ENCODE measurements at regions not wholly inside any gene's neighbourhood (a gene's known extent, or its start where the extent isn't known, plus 50 kb on each side); places are given as distances from the start of the nearest gene placed in this dataset.
"Not testable (repeated sequence)": the region's sequence is repeated elsewhere in the genome, so short reads cannot be mapped to it uniquely, and the experiment has no call there.

DNA sequence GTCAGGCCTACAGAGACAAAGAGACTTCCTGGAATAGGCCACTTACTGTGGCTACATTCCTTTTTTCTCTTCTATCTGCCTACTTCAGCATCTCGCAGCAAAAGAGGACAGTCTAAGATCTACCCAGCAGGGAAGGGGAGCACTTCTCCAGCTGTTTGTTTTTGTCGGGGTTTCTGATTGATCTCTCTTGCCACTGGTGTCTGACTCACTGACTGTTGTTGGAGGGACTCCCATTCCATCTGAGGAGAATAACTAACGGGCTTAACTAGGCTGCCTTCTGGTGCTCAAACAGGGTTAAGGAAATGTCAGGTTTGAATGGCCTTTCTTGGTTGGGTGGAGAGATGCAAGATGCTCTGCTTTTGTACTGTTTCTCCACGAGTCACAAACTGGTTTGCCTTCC lies 100.2 kb upstream of the TMEM164 start:
- Histone ChIP-seq H3K9me3 (no peaks in the 10 kb centered on the region), H3K27me3 (no peaks in the 10 kb centered on the region), H3K4me3 (no peak overlapping the region), H3K27ac (no peak overlapping the region), H3K4me1 (no peaks in the 10 kb centered on the region), H3K36me3 (no peaks in the 10 kb centered on the region)
- TF ChIP-seq POLR2A (IDR thresholded peaks at IDR 0.05): no peak
- TF ChIP-seq, protein P1, sequence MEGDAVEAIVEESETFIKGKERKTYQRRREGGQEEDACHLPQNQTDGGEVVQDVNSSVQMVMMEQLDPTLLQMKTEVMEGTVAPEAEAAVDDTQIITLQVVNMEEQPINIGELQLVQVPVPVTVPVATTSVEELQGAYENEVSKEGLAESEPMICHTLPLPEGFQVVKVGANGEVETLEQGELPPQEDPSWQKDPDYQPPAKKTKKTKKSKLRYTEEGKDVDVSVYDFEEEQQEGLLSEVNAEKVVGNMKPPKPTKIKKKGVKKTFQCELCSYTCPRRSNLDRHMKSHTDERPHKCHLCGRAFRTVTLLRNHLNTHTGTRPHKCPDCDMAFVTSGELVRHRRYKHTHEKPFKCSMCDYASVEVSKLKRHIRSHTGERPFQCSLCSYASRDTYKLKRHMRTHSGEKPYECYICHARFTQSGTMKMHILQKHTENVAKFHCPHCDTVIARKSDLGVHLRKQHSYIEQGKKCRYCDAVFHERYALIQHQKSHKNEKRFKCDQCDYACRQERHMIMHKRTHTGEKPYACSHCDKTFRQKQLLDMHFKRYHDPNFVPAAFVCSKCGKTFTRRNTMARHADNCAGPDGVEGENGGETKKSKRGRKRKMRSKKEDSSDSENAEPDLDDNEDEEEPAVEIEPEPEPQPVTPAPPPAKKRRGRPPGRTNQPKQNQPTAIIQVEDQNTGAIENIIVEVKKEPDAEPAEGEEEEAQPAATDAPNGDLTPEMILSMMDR (IDR thresholded peaks at IDR 0.05): no peak
- no peak for DNase-seq

DNA sequence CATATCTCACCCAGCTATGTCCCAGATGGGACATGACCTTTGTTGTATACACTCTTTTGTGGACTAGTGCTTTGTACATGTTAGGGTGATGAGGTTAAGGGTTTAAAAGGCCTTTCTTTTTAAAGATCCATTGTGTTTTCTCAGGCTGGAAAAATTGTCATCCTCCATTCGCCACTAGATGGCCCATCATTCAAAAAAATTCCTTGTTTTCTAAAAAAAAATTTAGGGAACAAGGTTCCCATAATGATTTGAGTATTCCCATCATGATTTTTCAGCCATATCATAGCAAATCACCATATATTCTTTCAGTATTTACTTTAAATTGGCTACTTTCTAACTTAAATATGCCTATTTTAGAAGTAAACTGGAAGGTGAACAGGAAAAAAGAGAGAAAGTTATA lies 91.9 kb upstream of the TMEM164 start:
- no peak for TF ChIP-seq POLR2A (IDR thresholded peaks at IDR 0.05)
- TF ChIP-seq, protein P1 (IDR thresholded peaks at IDR 0.05): peak in 3 of 6 experiments; percentile 41 to 48 (median 43)
- H3K27ac ChIP-seq: no peak overlapping the region
- H3K27me3 ChIP-seq: no peaks in the 10 kb centered on the region
- DNase-seq: no peak
- H3K9me3 ChIP-seq: no peaks in the 10 kb centered on the region
- no peaks in the 10 kb centered on the region for H3K4me1 ChIP-seq
- H3K4me3 ChIP-seq: no peak overlapping the region
- H3K36me3 ChIP-seq: no peaks in the 10 kb centered on the region

DNA sequence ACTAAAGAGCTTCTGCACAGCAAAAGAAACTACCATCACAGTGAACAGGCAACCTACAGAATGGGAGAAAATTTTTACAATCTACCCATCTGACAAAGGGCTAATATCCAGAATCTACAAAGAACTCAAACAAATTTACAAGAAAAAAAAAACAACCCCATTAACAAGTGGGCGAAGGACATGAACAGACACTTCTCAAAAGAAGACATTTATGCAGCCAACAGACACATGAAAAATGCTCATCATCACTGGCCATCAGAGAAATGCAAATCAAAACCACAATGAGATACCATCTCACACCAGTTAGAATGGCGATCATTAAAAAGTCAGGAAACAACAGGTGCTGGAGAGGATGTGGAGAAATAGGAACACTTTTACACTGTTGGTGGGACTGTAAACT lies 89.9 kb upstream of the TMEM164 start:
- H3K27me3 ChIP-seq, H3K4me3 ChIP-seq, DNase-seq, H3K27ac ChIP-seq, H3K36me3 ChIP-seq, H3K4me1 ChIP-seq, H3K9me3 ChIP-seq: not testable (repeated sequence)

DNA sequence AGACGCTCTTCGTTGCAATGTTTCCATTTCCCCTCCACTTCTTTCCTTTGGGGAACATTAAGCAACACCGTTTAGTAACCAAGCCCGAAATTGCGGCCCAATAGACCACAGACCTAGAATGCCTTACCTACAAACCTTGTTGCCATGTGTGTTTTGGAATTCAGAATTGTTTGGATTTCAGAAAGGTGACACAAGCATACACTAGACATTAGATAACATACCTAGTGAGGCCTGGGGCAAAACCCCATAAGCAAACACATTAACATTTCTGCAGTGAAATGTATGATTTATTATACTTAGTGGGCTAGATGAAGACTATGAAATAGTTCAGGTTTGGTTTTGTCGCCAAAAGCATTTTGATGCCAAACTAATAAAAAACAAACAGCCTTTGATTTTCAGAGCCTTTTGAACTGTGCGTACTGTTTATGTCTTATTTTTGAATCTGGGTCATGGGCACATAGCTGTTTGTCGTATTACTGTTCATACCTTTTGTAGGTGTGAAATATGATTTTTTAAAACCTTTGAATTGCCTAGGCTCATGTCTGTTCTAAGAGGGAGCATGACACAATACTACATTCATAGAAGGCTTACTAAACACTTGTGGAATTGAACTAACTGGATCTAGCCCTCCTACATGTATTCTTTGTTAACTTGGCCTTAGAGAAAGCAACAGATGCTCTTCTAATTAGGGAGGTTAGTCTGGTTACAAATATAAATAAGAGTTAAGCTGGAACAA lies 88.6 kb upstream of the TMEM164 start:
- Histone ChIP-seq H3K36me3 (no peaks in the 10 kb centered on the region), H3K27me3 (no peaks in the 10 kb centered on the region), H3K4me1 (no peaks in the 10 kb centered on the region), H3K9me3 (no peaks in the 10 kb centered on the region), H3K4me3 (no peak overlapping the region), H3K27ac (no peak overlapping the region)
- DNase-seq: no peak
- TF ChIP-seq, protein P1 (IDR thresholded peaks at IDR 0.05): no peak
- no peak for TF ChIP-seq POLR2A (IDR thresholded peaks at IDR 0.05)

DNA sequence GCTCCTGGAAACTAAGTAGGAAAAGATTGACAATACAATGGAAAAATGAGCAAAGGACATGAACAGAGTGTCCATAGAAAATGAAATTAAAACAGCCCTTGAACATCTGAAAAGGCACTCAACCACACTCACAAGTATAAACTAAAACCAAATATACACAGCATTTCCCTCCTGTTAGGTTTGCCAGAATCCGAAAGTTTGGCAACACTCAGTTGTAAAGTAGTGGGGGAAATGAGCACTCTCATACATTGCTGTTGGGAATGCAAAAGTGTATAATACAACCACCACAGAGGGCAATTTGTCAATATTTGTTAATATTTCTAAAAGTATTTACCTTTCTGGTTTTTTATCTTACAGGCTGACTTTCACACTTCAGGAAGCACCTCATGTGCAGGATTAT lies 84.2 kb upstream of the TMEM164 start:
- H3K27ac ChIP-seq: no peak overlapping the region
- H3K9me3 ChIP-seq: no peaks in the 10 kb centered on the region
- TF ChIP-seq POLR2A (IDR thresholded peaks at IDR 0.05): no peak
- TF ChIP-seq, protein P1 (IDR thresholded peaks at IDR 0.05): no peak
- H3K4me3 ChIP-seq: no peak overlapping the region
- no peaks in the 10 kb centered on the region for H3K4me1 ChIP-seq
- DNase-seq: no peak
- no peaks in the 10 kb centered on the region for H3K27me3 ChIP-seq
- H3K36me3 ChIP-seq: no peaks in the 10 kb centered on the region

DNA sequence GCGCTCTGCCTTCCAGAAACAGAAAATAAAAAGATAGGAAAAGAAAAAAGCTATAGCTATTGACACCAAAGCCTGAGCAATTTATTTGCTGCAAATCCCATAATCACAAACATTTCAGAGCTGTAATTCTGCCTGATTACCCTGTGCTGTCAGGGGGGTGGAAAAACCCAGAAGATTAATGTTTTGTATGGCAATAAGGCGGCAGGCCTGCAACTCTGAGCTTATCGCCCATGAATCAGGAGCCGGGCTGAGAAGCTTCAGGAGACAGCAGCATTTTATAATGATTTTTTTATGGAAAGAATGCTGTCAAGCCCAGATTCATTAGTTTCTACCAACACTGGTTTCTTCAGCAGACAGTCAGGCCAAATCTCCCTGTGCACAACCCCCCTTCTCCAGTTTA lies 82.6 kb upstream of the TMEM164 start:
- TF ChIP-seq, protein P1 (IDR thresholded peaks at IDR 0.05): no peak
- no peak for TF ChIP-seq POLR2A (IDR thresholded peaks at IDR 0.05)
- no peaks in the 10 kb centered on the region for H3K4me1 ChIP-seq
- no peak for DNase-seq

More for the DNA sequence above, 82.6 kb upstream of the TMEM164 start:
- H3K27me3 ChIP-seq: no peaks in the 10 kb centered on the region
- H3K9me3 ChIP-seq: no peaks in the 10 kb centered on the region
- H3K27ac ChIP-seq: no peak overlapping the region
- H3K36me3 ChIP-seq: no peaks in the 10 kb centered on the region
- no peak overlapping the region for H3K4me3 ChIP-seq
